Chondrocyte (in vitro differentiated cells): ENCODE measurements at regions not wholly inside any gene's neighbourhood (a gene's known extent, or its start where the extent isn't known, plus 50 kb on each side); places are given as distances from the start of the nearest gene placed in this dataset.

Experiments
- DNase-seq: peaks from one replicate; pipeline ENCODE4 v3.0.0; 2021; ENCODE audit warnings: mixed read lengths, low spot score
- H3K27ac Mint-ChIP-seq: one replicate; pipeline ENCODE4 v1.8.0; 2021; ENCODE audit warnings: mild to moderate bottlenecking, moderate library complexity, mixed read lengths; ENCODE audit not compliant: unreplicated experiment
- H3K27me3 Mint-ChIP-seq: 2 replicates; pipeline ENCODE4 v1.8.0; 2021; ENCODE audit warnings: low read depth, mixed read lengths
- H3K36me3 Mint-ChIP-seq: 2 replicates; pipeline ENCODE4 v1.8.0; 2021; ENCODE audit warnings: low read depth, mixed read lengths
- H3K4me1 Mint-ChIP-seq: 2 replicates; pipeline ENCODE4 v1.8.0; 2021; ENCODE audit warnings: low read depth, mild to moderate bottlenecking, mixed read lengths
- H3K4me3 Mint-ChIP-seq: one replicate; pipeline ENCODE4 v1.8.0; 2021; ENCODE audit warnings: mild to moderate bottlenecking, moderate library complexity, mixed read lengths; ENCODE audit not compliant: unreplicated experiment
- H3K9me3 Mint-ChIP-seq: 2 replicates; pipeline ENCODE4 v1.8.0; 2021; ENCODE audit warnings: low read depth, mixed read lengths
- TF ChIP-seq, protein P1 (sequence below): fragments of 200-600 bp; sonication (generic); IDR thresholded peaks from 2 replicates; pipeline ENCODE4 v1.5.0; 2021; ENCODE audit warnings: antibody characterized with exemption, mild to moderate bottlenecking, moderate library complexity

- TF ChIP-seq, protein P1, sequence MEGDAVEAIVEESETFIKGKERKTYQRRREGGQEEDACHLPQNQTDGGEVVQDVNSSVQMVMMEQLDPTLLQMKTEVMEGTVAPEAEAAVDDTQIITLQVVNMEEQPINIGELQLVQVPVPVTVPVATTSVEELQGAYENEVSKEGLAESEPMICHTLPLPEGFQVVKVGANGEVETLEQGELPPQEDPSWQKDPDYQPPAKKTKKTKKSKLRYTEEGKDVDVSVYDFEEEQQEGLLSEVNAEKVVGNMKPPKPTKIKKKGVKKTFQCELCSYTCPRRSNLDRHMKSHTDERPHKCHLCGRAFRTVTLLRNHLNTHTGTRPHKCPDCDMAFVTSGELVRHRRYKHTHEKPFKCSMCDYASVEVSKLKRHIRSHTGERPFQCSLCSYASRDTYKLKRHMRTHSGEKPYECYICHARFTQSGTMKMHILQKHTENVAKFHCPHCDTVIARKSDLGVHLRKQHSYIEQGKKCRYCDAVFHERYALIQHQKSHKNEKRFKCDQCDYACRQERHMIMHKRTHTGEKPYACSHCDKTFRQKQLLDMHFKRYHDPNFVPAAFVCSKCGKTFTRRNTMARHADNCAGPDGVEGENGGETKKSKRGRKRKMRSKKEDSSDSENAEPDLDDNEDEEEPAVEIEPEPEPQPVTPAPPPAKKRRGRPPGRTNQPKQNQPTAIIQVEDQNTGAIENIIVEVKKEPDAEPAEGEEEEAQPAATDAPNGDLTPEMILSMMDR = no peak
- H3K36me3 Mint-ChIP-seq = no peaks in the 10 kb centered on the region
- peak; percentile 72 for DNase-seq
- H3K4me3 Mint-ChIP-seq = no peak overlapping the region
- peaks cover 2% of the 10 kb centered on the region for H3K27me3 Mint-ChIP-seq
- no peaks in the 10 kb centered on the region for H3K4me1 Mint-ChIP-seq
- H3K9me3 Mint-ChIP-seq = no peaks in the 10 kb centered on the region
- no peak overlapping the region for H3K27ac Mint-ChIP-seq
Observed at GRCh38 chr22:48478124-48478523, 1349.5 kb downstream of the BRD1 start.

DNA sequence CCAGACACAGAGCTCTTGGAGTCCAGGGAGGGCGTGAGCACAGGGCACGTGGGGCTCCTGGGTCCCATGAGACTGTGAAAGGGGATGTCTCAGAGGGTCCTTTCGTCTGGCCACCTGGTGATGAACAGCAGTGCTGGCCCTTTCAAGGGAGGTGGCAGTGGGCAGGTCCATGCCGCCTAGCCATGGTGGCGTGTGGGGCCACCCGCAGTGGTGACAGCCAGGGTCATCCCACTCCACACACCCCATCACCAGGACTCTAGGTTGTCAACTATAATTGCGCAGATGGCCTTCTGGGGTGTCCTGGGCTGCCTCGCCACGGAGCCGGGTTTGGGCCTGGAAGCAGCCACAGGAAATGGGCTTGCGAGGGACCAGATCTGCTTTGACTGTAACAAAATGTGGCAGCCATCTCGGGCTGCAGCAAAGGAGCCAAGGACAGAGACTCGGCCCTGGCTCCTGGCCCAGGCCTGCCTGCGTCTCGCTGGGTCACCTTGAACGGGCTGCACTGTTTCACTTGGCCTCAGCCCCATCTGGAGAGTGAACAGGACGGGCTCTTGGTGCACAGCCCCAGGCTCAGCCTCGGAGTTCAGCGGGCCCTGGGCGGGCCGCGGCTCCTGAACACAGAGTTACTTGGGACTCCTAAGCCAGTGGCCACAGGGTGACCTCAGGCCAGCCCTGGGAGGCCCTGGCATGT lies 1350.5 kb downstream of the BRD1 start:
- Mint-ChIP-seq H3K4me3 (no peak overlapping the region), H3K9me3 (no peaks in the 10 kb centered on the region), H3K27me3 (peaks cover 5% of the 10 kb centered on the region), H3K27ac (no peak overlapping the region), H3K4me1 (no peaks in the 10 kb centered on the region), H3K36me3 (no peaks in the 10 kb centered on the region)
- TF ChIP-seq, protein P1 = no peak
- DNase-seq = peak; percentile 75

GRCh38 chr22:48476577-48476976 lies 1351.1 kb downstream of the BRD1 start:
- no peak overlapping the region for H3K27ac Mint-ChIP-seq
- TF ChIP-seq, protein P1 = no peak

GRCh38 chr22:48475661-48476345 lies 1351.9 kb downstream of the BRD1 start:
- Mint-ChIP-seq H3K4me1 (no peaks in the 10 kb centered on the region), H3K27me3 (peaks cover 5% of the 10 kb centered on the region), H3K36me3 (no peaks in the 10 kb centered on the region), H3K9me3 (peaks cover 2% of the 10 kb centered on the region), H3K4me3 (no peak overlapping the region), H3K27ac (no peak overlapping the region)
- TF ChIP-seq, protein P1 = no peak
- peak; percentile 68 for DNase-seq

More at GRCh38 chr22:48476577-48476976, 1351.1 kb downstream of the BRD1 start:
- H3K9me3 Mint-ChIP-seq = peaks cover 2% of the 10 kb centered on the region
- no peaks in the 10 kb centered on the region for H3K36me3 Mint-ChIP-seq
- H3K27me3 Mint-ChIP-seq = peaks cover 5% of the 10 kb centered on the region
- H3K4me3 Mint-ChIP-seq = no peak overlapping the region
- peak; percentile 74 for DNase-seq
- H3K4me1 Mint-ChIP-seq = no peaks in the 10 kb centered on the region

DNA sequence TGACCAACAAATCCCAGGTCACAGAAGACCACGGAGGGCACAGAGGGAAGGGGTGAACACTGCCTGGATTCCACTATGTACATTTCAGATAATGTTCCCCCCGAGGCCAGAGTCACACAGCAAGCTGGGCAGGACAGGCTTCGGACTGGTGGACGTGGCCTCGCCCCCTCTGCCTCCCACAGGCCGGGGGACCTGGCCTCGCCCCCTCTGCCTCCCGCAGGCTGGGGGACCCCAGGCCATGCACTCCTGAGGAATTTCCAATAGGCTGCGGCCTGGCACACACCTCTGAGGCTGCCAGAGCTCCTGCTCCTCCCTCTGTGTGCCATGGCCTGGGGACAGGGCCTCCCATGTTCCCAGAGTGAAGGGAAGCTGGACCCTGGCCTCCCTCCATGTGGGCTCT lies 1352.8 kb downstream of the BRD1 start:
- H3K36me3 Mint-ChIP-seq = no peaks in the 10 kb centered on the region
- no peak overlapping the region for H3K27ac Mint-ChIP-seq
- H3K4me3 Mint-ChIP-seq = no peak overlapping the region
- no peaks in the 10 kb centered on the region for H3K4me1 Mint-ChIP-seq
- TF ChIP-seq, protein P1 = no peak
- DNase-seq = peak; percentile 47
- peaks cover 5% of the 10 kb centered on the region for H3K27me3 Mint-ChIP-seq
- peaks cover 2% of the 10 kb centered on the region for H3K9me3 Mint-ChIP-seq
